PC-3 (cell line): ENCODE measurements at regions not wholly inside any gene's neighbourhood (a gene's known extent, or its start where the extent isn't known, plus 50 kb on each side); places are given as distances from the start of the nearest gene placed in this dataset.

Source experiments
- ATAC-seq: fragments of 200-7000 bp; cut with Tn5 transposase; 2 replicates; pipeline ENCODE4 v1.9.1; 2020; ENCODE audit warnings: mild to moderate bottlenecking, moderate library complexity
- BruUV-seq: library from RNA; stranded (reverse); fragments of 400-500 nt; replicated peaks from 2 replicates; lab custom pipeline; 2021; lab: Mats Ljungman, UMichigan
- CTCF ChIA-PET: fragments of 300-600 bp; sonication (Branson Sonifier 250); formaldehyde crosslinking; loops from one replicate; lab custom pipeline; 2022; ENCODE audit warnings: antibody characterized with exemption; lab: Charles Lee
- POLR2A ChIA-PET: fragments of 300-600 bp; sonication (Branson Sonifier 250); formaldehyde crosslinking; loops from one replicate; lab custom pipeline; 2022; ENCODE audit warnings: antibody characterized with exemption; ENCODE audit not compliant: unreplicated experiment; lab: Charles Lee
- DNase-seq: peaks from one replicate; pipeline ENCODE4 v3.0.0-alpha.2; 2015
- H2AFZ ChIP-seq: fragments of 300-600 bp; sonication (generic); 2 replicates; pipeline ENCODE4 v1.6.0; 2016; ENCODE audit warnings: antibody characterized with exemption, low read length
- H3F3A ChIP-seq: fragments of 300-600 bp; sonication (generic); one replicate; pipeline ENCODE4 v1.6.0; 2017; ENCODE audit warnings: antibody characterized with exemption, low read length, control low read depth, mild to moderate bottlenecking; ENCODE audit not compliant: unreplicated experiment
- H3K27ac ChIP-seq: fragments of 300-600 bp; sonication (generic); 2 replicates; pipeline ENCODE4 v1.5.1; 2016; ENCODE audit warnings: mild to moderate bottlenecking, low read length
- H3K27me3 ChIP-seq: fragments of 300-600 bp; sonication (generic); 2 replicates; pipeline ENCODE4 v1.6.1; 2016; ENCODE audit warnings: low read length, mixed read lengths
- H3K36me3 ChIP-seq: fragments of 300-600 bp; sonication (generic); 2 replicates; pipeline ENCODE4 v1.6.1; 2016; ENCODE audit warnings: low read depth, mixed run types, low read length, mixed read lengths
- H3K4me1 ChIP-seq: fragments of 300-600 bp; sonication (generic); 2 replicates; pipeline ENCODE4 v1.5.1; 2016; ENCODE audit warnings: low read length; ENCODE audit not compliant: insufficient read depth
- H3K4me2 ChIP-seq: fragments of 300-600 bp; sonication (generic); 2 replicates; pipeline ENCODE4 v1.6.0; 2016; ENCODE audit warnings: low read length
- H3K4me3 ChIP-seq: fragments of 300-600 bp; sonication (generic); 2 replicates; pipeline ENCODE4 v1.5.1; 2016; ENCODE audit warnings: mild to moderate bottlenecking, low read length, mixed read lengths
- H3K79me2 ChIP-seq: fragments of 300-600 bp; sonication (generic); 2 replicates; pipeline ENCODE4 v1.6.1; 2017; ENCODE audit warnings: low read length, mixed read lengths
- H3K9ac ChIP-seq: fragments of 300-600 bp; sonication (generic); 2 replicates; pipeline ENCODE4 v1.6.0; 2016; ENCODE audit warnings: mild to moderate bottlenecking, low read length
- H3K9me2 ChIP-seq: fragments of 300-600 bp; sonication (generic); replicated peaks from 2 replicates; pipeline ENCODE4 v1.6.1; 2016; ENCODE audit warnings: mixed run types, low read length, mixed read lengths
- H3K9me3 ChIP-seq: fragments of 300-600 bp; sonication (generic); 2 replicates; pipeline ENCODE4 v1.6.1; 2016; ENCODE audit warnings: low read length, mixed read lengths
- H4K20me1 ChIP-seq: fragments of 300-600 bp; sonication (generic); 2 replicates; pipeline ENCODE4 v1.6.1; 2016; ENCODE audit warnings: low read length, mixed read lengths
- EZH2 ChIP-seq: fragments of 300-600 bp; sonication (generic); IDR thresholded peaks from one replicate; pipeline ENCODE4 v1.6.1; 2017; ENCODE audit warnings: antibody characterized with exemption, mild to moderate bottlenecking, low read length; ENCODE audit not compliant: unreplicated experiment
- EZH2phosphoT487 ChIP-seq: fragments of 300-600 bp; sonication (generic); IDR thresholded peaks from 2 replicates; pipeline ENCODE4 v1.6.1; 2018; ENCODE audit warnings: mild to moderate bottlenecking, antibody characterized with exemption, low read length, borderline replicate concordance
- intact Hi-C: fragments of 100-400 bp; cut with micrococcal nuclease; formaldehyde crosslinking; loops from 2 replicates; pipeline ENCODE4 v1.9.0; 2023
- TF ChIP-seq, protein P1 (sequence below): fragments of 300-600 bp; sonication (generic); conservative IDR thresholded peaks from 2 replicates; pipeline ENCODE4 v1.5.1; 2017; ENCODE audit warnings: antibody characterized with exemption, low read depth, mild to moderate bottlenecking, low read length

DNA sequence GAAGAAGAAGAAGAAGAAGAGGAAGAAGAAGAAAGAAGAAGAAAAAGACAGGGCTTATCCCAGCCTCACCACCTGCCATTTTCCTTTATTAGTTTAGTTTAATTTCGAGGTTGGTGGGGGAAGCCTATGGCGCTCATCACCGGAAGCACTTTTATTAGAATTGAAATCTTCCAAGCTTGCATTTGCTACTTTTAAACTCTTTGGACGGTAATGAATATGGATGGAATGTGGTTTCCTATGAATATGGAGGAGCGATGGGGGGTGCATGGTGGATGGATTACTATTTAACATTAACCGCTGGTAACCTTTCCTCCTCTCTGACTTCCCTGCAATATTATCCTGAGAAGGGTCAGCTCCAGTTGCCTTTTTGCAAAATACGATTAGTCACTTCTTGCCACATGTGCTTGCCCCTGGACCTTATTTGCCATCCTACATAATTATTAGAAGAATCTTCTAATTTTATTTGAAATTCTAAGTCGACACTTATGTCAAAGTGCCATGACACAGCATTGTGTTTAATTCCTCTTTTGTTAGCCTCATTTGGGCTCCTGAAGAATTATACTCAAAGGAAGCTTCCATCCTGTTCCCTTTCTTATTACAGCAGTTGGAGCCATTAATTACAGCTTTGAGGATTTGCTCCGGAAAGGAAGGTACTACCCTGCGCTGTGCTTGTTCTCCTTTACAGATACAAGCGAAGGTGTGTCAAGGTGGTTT, 424.5 kb downstream of the VRK1 start:
- Histone ChIP-seq H2AFZ (no peak overlapping the region), H3K4me3 (no peak overlapping the region), H3K79me2 (no peaks in the 10 kb centered on the region), H3K27ac (no peak overlapping the region), H4K20me1 (no peaks in the 10 kb centered on the region), H3K9me3 (no peaks in the 10 kb centered on the region), H3K36me3 (no peaks in the 10 kb centered on the region), H3F3A (no peaks in the 10 kb centered on the region), H3K9ac (no peak overlapping the region), H3K27me3 (peaks cover 96% of the 10 kb centered on the region), H3K9me2 (no peaks in the 10 kb centered on the region), H3K4me2 (no peak overlapping the region), H3K4me1 (no peaks in the 10 kb centered on the region)
- ATAC-seq (no peak), DNase-seq (no peak)
- intact Hi-C loops, result no loop called here
- BruUV-seq, result no TSS peak
- no peak for TF ChIP-seq EZH2phosphoT487
- no peak for TF ChIP-seq EZH2
- TF ChIP-seq, protein P1, sequence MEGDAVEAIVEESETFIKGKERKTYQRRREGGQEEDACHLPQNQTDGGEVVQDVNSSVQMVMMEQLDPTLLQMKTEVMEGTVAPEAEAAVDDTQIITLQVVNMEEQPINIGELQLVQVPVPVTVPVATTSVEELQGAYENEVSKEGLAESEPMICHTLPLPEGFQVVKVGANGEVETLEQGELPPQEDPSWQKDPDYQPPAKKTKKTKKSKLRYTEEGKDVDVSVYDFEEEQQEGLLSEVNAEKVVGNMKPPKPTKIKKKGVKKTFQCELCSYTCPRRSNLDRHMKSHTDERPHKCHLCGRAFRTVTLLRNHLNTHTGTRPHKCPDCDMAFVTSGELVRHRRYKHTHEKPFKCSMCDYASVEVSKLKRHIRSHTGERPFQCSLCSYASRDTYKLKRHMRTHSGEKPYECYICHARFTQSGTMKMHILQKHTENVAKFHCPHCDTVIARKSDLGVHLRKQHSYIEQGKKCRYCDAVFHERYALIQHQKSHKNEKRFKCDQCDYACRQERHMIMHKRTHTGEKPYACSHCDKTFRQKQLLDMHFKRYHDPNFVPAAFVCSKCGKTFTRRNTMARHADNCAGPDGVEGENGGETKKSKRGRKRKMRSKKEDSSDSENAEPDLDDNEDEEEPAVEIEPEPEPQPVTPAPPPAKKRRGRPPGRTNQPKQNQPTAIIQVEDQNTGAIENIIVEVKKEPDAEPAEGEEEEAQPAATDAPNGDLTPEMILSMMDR, result no peak
- CTCF ChIA-PET, result no interaction called here
- POLR2A ChIA-PET, result no interaction called here

DNA sequence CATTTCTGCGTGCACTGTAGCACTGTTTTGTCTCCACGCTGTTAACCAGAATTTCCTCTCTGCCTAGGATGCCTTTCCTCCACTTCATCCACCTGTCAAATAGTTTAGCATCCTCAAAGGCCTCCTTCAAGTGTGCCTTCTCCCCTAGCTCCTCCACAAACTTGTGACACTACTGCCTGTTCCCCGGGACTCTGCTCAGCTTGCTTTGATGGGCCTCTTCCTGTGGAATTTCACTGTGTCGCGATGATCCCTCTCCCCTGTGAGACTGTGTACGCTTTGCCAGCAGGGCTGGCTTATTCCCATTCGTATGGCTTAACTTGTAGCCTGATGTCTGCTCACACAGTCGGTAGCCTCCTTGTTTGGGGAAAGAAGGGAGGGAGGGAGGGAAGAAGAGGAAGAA, 426.8 kb downstream of the VRK1 start:
- H3K79me2 ChIP-seq, result no peaks in the 10 kb centered on the region
- no peaks in the 10 kb centered on the region for H3F3A ChIP-seq
- TF ChIP-seq, protein P1, result no peak
- TF ChIP-seq EZH2phosphoT487 (no peak), EZH2 (no peak)
- ChIA-PET POLR2A (no interaction called here), CTCF (no interaction called here)
- peaks cover 96% of the 10 kb centered on the region for H3K27me3 ChIP-seq
- H3K9me2 ChIP-seq, result no peaks in the 10 kb centered on the region
- peak; percentile 33 for ATAC-seq
- no TSS peak for BruUV-seq
- no peaks in the 10 kb centered on the region for H3K36me3 ChIP-seq
- no peak for DNase-seq
- H3K9me3 ChIP-seq, result no peaks in the 10 kb centered on the region
- H2AFZ ChIP-seq, result no peak overlapping the region
- H3K4me3 ChIP-seq, result no peak overlapping the region
- intact Hi-C loops, result no loop called here
- H3K4me1 ChIP-seq, result no peaks in the 10 kb centered on the region
- H3K4me2 ChIP-seq, result no peak overlapping the region
- H3K9ac ChIP-seq, result no peak overlapping the region
- H4K20me1 ChIP-seq, result no peaks in the 10 kb centered on the region
- H3K27ac ChIP-seq, result no peak overlapping the region

DNA sequence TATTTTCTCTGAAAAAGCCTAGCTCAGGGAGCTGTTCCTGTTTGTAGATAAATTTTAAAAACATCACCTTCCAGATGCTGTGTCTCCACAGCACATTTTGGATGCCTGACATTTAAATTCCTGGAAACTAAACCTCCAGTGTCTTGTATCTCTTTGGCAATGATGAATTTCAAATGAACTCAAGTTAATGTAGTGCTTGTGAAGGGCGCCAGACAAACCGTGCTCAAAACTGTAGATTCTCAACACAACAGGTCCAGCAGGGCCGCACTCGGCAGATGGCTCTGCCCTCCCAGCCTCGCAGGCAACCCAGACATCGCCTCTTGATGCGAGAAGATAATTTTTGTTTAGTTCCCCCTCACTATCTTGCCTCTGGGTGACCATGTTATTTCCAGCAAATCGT, 432.9 kb downstream of the VRK1 start:
- Histone ChIP-seq H3K36me3 (no peaks in the 10 kb centered on the region), H3K4me2 (no peak overlapping the region), H3K9me2 (no peaks in the 10 kb centered on the region), H3K4me3 (no peak overlapping the region), H3K9ac (no peak overlapping the region), H4K20me1 (no peaks in the 10 kb centered on the region), H2AFZ (no peak overlapping the region), H3F3A (no peaks in the 10 kb centered on the region), H3K27me3 (peaks cover 98% of the 10 kb centered on the region), H3K27ac (no peak overlapping the region), H3K79me2 (no peaks in the 10 kb centered on the region), H3K9me3 (no peaks in the 10 kb centered on the region), H3K4me1 (no peaks in the 10 kb centered on the region)
- BruUV-seq, result no TSS peak
- CTCF ChIA-PET, result no interaction called here
- intact Hi-C loops, result no loop called here
- no peak for DNase-seq
- no peak for TF ChIP-seq EZH2phosphoT487
- TF ChIP-seq EZH2, result no peak
- TF ChIP-seq, protein P1, result no peak
- POLR2A ChIA-PET, result no interaction called here
- ATAC-seq, result no peak
